ENCODE measurements at regions not wholly inside any gene's neighbourhood (a gene's known extent, or its start where the extent isn't known, plus 50 kb on each side); places are given as distances from the start of the nearest gene placed in this dataset.

- DNase-seq (no peak), ATAC-seq (no peak)
- intact Hi-C loops (cut with DNase I) = no loop called here
- WGBS, 3 donors = 69 to 76% (median 70%) methylated on average over 18 of the region's 18 CpGs
- no peaks in the 10 kb centered on the region for H3K36me3 ChIP-seq (ENCODE audit: insufficient read depth in 1 of 2, low read depth in 1 of 2)
- no peak overlapping the region for H3K4me3 ChIP-seq
- H3K27ac ChIP-seq = no peak overlapping the region
- TF ChIP-seq, protein P1, sequence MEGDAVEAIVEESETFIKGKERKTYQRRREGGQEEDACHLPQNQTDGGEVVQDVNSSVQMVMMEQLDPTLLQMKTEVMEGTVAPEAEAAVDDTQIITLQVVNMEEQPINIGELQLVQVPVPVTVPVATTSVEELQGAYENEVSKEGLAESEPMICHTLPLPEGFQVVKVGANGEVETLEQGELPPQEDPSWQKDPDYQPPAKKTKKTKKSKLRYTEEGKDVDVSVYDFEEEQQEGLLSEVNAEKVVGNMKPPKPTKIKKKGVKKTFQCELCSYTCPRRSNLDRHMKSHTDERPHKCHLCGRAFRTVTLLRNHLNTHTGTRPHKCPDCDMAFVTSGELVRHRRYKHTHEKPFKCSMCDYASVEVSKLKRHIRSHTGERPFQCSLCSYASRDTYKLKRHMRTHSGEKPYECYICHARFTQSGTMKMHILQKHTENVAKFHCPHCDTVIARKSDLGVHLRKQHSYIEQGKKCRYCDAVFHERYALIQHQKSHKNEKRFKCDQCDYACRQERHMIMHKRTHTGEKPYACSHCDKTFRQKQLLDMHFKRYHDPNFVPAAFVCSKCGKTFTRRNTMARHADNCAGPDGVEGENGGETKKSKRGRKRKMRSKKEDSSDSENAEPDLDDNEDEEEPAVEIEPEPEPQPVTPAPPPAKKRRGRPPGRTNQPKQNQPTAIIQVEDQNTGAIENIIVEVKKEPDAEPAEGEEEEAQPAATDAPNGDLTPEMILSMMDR (IDR thresholded peaks at IDR 0.05) = no peak
- no peaks in the 10 kb centered on the region for H3K9me3 ChIP-seq
- no peaks in the 10 kb centered on the region for H3K4me1 ChIP-seq
- H3K27me3 ChIP-seq (ENCODE audit: insufficient read depth in 3 of 3, low read length in 2 of 3) = no peaks in the 10 kb centered on the region
These were observed 195.5 kb upstream of the CTAGE1 start for GRCh38 chr18:22613058-22613690.

- Histone ChIP-seq H3K4me1 (no peaks in the 10 kb centered on the region), H3K9me3 (no peaks in the 10 kb centered on the region), H3K4me3 (no peak overlapping the region), H3K27me3 (ENCODE audit: insufficient read depth in 3 of 3, low read length in 2 of 3) (no peaks in the 10 kb centered on the region), H3K36me3 (ENCODE audit: insufficient read depth in 1 of 2, low read depth in 1 of 2) (no peaks in the 10 kb centered on the region), H3K27ac (no peak overlapping the region)
- ATAC-seq (no peak), DNase-seq (no peak)
- 61 to 70% (median 63%) methylated on average over 3 of the region's 3 CpGs for WGBS, 3 donors
- intact Hi-C loops (cut with DNase I) = no loop called here
- TF ChIP-seq, protein P1 (IDR thresholded peaks at IDR 0.05) = no peak
These were observed 196.1 kb upstream of the CTAGE1 start for GRCh38 chr18:22613788-22614187.

DNA sequence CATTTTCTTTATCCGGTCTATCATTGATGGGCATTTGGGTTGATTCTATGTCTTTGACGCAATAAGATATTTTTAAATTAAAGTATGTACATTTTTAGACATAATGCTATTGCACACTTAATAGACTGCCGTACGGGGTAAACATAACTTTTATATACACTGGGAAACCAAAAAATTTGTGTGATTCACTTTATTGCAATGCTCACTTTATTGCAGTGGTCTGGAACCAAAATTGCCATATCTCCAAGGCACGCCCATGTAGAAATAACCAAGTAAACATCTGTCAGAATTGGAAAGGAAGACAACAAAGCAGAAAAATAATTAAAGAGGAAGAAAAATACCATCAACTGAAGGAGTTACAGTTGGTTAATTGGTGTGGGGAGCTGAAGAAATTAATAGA, 205.8 kb upstream of the CTAGE1 start:
- 89 to 92% (median 89%) methylated on average over 5 of the region's 5 CpGs for WGBS, 3 donors
- ATAC-seq (no peak), DNase-seq (no peak)
- no peak overlapping the region for H3K4me3 ChIP-seq
- H3K27ac ChIP-seq = no peak overlapping the region
- no peaks in the 10 kb centered on the region for H3K9me3 ChIP-seq
- intact Hi-C loops (cut with DNase I) = no loop called here
- H3K36me3 ChIP-seq (ENCODE audit: insufficient read depth in 1 of 2, low read depth in 1 of 2) = no peaks in the 10 kb centered on the region
- TF ChIP-seq, protein P1 (IDR thresholded peaks at IDR 0.05) = no peak
- no peaks in the 10 kb centered on the region for H3K27me3 ChIP-seq (ENCODE audit: insufficient read depth in 3 of 3, low read length in 2 of 3)
- no peaks in the 10 kb centered on the region for H3K4me1 ChIP-seq

- Histone ChIP-seq H3K27me3 (ENCODE audit: insufficient read depth in 3 of 3, low read length in 2 of 3) (no peaks in the 10 kb centered on the region), H3K9me3 (no peaks in the 10 kb centered on the region), H3K27ac (no peak overlapping the region), H3K4me3 (no peak overlapping the region), H3K36me3 (ENCODE audit: insufficient read depth in 1 of 2, low read depth in 1 of 2) (no peaks in the 10 kb centered on the region), H3K4me1 (no peaks in the 10 kb centered on the region)
- TF ChIP-seq, protein P1 (IDR thresholded peaks at IDR 0.05) = no peak
- DNase-seq = no peak
- no peak for ATAC-seq
- WGBS, 3 donors = 94 to 97% (median 95%) methylated on average over 2 of the region's 2 CpGs
- intact Hi-C loops (cut with DNase I) = no loop called here
These were observed 206.5 kb upstream of the CTAGE1 start for GRCh38 chr18:22624176-22624575.

DNA sequence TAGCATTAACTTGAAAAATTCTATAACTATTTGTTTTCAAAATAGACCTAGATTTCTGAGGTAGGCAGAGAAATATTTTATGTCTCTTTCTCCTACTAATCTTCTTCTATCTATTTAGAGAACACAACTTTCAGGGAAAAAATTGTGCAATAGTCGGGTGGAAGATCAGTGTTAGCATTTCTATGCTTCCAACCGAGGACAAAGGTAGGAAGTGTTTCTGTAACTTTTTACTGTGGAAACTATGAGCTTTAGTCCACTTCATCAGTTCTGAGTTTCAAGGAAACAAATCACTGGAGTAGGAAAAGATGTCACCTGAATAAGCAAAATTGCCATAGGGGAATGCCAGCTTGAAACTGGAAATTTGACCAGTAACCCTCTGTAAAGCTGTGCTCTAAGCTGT, 207.7 kb upstream of the CTAGE1 start:
- intact Hi-C loops (cut with DNase I) = no loop called here
- Histone ChIP-seq H3K9me3 (no peaks in the 10 kb centered on the region), H3K27me3 (ENCODE audit: insufficient read depth in 3 of 3, low read length in 2 of 3) (no peaks in the 10 kb centered on the region), H3K36me3 (ENCODE audit: insufficient read depth in 1 of 2, low read depth in 1 of 2) (no peaks in the 10 kb centered on the region), H3K27ac (no peak overlapping the region), H3K4me1 (no peaks in the 10 kb centered on the region), H3K4me3 (no peak overlapping the region)
- ATAC-seq (no peak), DNase-seq (no peak)
- 73 to 80% (median 77%) methylated on average over 2 of the region's 2 CpGs for WGBS, 3 donors
- TF ChIP-seq, protein P1 (IDR thresholded peaks at IDR 0.05) = no peak

Data from psoas muscle (tissue), 7 donors.